IMR-90 (cell line): ENCODE measurements at regions not wholly inside any gene's neighbourhood (a gene's known extent, or its start where the extent isn't known, plus 50 kb on each side); places are given as distances from the start of the nearest gene placed in this dataset.

Source experiments
- ATAC-seq: fragments of 200-7000 bp; cut with Tn5 transposase; 2 replicates; pipeline ENCODE4 v1.9.1; 2020; ENCODE audit warnings: low read depth, mild to moderate bottlenecking, moderate library complexity
- BruUV-seq: library from RNA; stranded (reverse); fragments of 400-500 nt; replicated peaks from 2 replicates; lab custom pipeline; 2021; lab: Mats Ljungman, UMichigan
- CTCF ChIA-PET: fragments of 300-600 bp; formaldehyde crosslinking; extraction: SDS; loops from one replicate; lab custom pipeline; 2021; ENCODE audit warnings: antibody characterized with exemption; lab: Yijun Ruan, JAX
- POLR2A ChIA-PET: fragments of 300-600 bp; sonication (Branson Sonifier 250); formaldehyde crosslinking; loops from one replicate; lab custom pipeline; 2022; ENCODE audit warnings: antibody characterized with exemption; ENCODE audit not compliant: unreplicated experiment; lab: Charles Lee
- DNase-seq: peaks from one replicate; pipeline ENCODE4 v3.0.0; 2013
- H2AFZ ChIP-seq: replicated peaks from 2 replicates; pipeline ENCODE3; 2013; ENCODE audit warnings: low read length, mild to moderate bottlenecking; ENCODE audit not compliant: poor library complexity
- H2AK5ac ChIP-seq: 2 replicates; pipeline ENCODE4 v1.6.1; 2013; ENCODE audit warnings: low read depth, low read length, inconsistent platforms
- H2AK9ac ChIP-seq: replicated peaks from 2 replicates; pipeline ENCODE3; 2013; ENCODE audit warnings: mild to moderate bottlenecking, low read depth, low read length, moderate library complexity; ENCODE audit not compliant: poor library complexity
- H2BK120ac ChIP-seq: 2 replicates; pipeline ENCODE4 v1.6.1; 2013; ENCODE audit warnings: low read depth, low read length, inconsistent platforms
- H2BK15ac ChIP-seq: 3 replicates; pipeline ENCODE4 v1.6.1; 2013; ENCODE audit warnings: low read depth, low read length, inconsistent platforms
- H2BK20ac ChIP-seq: 2 replicates; pipeline ENCODE4 v1.6.1; 2013; ENCODE audit warnings: low read depth, mild to moderate bottlenecking, inconsistent platforms, low read length, moderate library complexity
- H2BK5ac ChIP-seq: 2 replicates; pipeline ENCODE4 v1.6.1; 2013; ENCODE audit warnings: mild to moderate bottlenecking, low read depth, low read length, inconsistent platforms; ENCODE audit not compliant: poor library complexity, severe bottlenecking
- H3K14ac ChIP-seq: replicated peaks from 2 replicates; pipeline ENCODE4 v1.6.1; 2013; ENCODE audit warnings: low read depth, low read length, inconsistent platforms
- H3K18ac ChIP-seq: 2 replicates; pipeline ENCODE4 v1.6.1; 2013; ENCODE audit warnings: low read depth, low read length, control low read depth
- H3K23ac ChIP-seq: 2 replicates; pipeline ENCODE4 v1.6.1; 2013; ENCODE audit warnings: low read depth, low read length, inconsistent platforms
- H3K27ac ChIP-seq: 2 replicates; pipeline ENCODE4 v1.5.1; 2013; ENCODE audit warnings: mild to moderate bottlenecking, control low read depth, low read length; ENCODE audit not compliant: insufficient read depth
- H3K27me3 ChIP-seq: 2 replicates; pipeline ENCODE4 v1.6.1; 2013; ENCODE audit warnings: low read length; ENCODE audit not compliant: control insufficient read depth, insufficient read depth
- H3K36me3 ChIP-seq: 2 replicates; pipeline ENCODE4 v1.6.1; 2013; ENCODE audit warnings: low read length, mixed read lengths; ENCODE audit not compliant: control insufficient read depth, insufficient read depth
- H3K4ac ChIP-seq: 2 replicates; pipeline ENCODE4 v1.6.1; 2013; ENCODE audit warnings: low read depth, low read length, inconsistent platforms
- H3K4me1 ChIP-seq: 2 replicates; pipeline ENCODE4 v1.6.1; 2013; ENCODE audit warnings: low read length, mixed read lengths; ENCODE audit not compliant: control insufficient read depth, insufficient read depth
- H3K4me2 ChIP-seq: 2 replicates; pipeline ENCODE4 v1.6.1; 2013; ENCODE audit warnings: low read depth, mild to moderate bottlenecking, control low read depth, low read length, moderate library complexity
- H3K4me3 ChIP-seq: 2 replicates; pipeline ENCODE4 v1.5.1; 2013; ENCODE audit warnings: low read depth, mild to moderate bottlenecking, control low read depth, low read length, moderate library complexity; ENCODE audit not compliant: insufficient read depth
- H3K56ac ChIP-seq: 2 replicates; pipeline ENCODE4 v1.6.1; 2013; ENCODE audit warnings: low read length, inconsistent platforms; ENCODE audit not compliant: insufficient read depth; ENCODE audit errors: extremely low read depth
- H3K79me1 ChIP-seq, 2 experiments: 2 replicates each; pipeline ENCODE4 v1.6.1; 2013; ENCODE audit warnings: low read length in 2 of 2, inconsistent platforms in 1 of 2, low read depth in 1 of 2
- H3K9ac ChIP-seq: 2 replicates; pipeline ENCODE4 v1.6.1; 2013; ENCODE audit warnings: low read depth, low read length, control low read depth
- H3K9me1 ChIP-seq: 2 replicates; pipeline ENCODE4 v1.6.1; 2013; ENCODE audit warnings: low read length, inconsistent platforms; ENCODE audit not compliant: insufficient read depth
- H3K9me3 ChIP-seq: 2 replicates; pipeline ENCODE4 v1.6.1; 2013; ENCODE audit warnings: low read length; ENCODE audit not compliant: control insufficient read depth, insufficient read depth
- H4K20me1 ChIP-seq: 2 replicates; pipeline ENCODE4 v1.6.1; 2013; ENCODE audit warnings: low read length, inconsistent platforms; ENCODE audit not compliant: insufficient read depth
- H4K5ac ChIP-seq: 2 replicates; pipeline ENCODE4 v1.6.1; 2013; ENCODE audit warnings: mild to moderate bottlenecking, low read depth, low read length, control low read depth
- H4K8ac ChIP-seq, 2 experiments: 2 replicates each; pipeline ENCODE4 v1.6.1; 2013; ENCODE audit warnings: low read depth in 2 of 2, low read length in 2 of 2, control low read depth in 1 of 2, inconsistent platforms in 1 of 2
- H4K91ac ChIP-seq: 2 replicates; pipeline ENCODE4 v1.6.1; 2013; ENCODE audit warnings: low read depth, low read length, inconsistent platforms; ENCODE audit not compliant: insufficient read depth
- BHLHE40 ChIP-seq: fragments of 150-350 bp; IDR thresholded peaks from 2 replicates; pipeline ENCODE4 v1.6.1; 2016; ENCODE audit warnings: mild to moderate bottlenecking, low read depth, low read length
- CEBPB ChIP-seq: IDR thresholded peaks from 2 replicates; pipeline ENCODE4 v1.6.1; 2012; ENCODE audit warnings: low read depth, low read length, improper control_type of control experiment
- MAFK ChIP-seq: IDR thresholded peaks from 2 replicates; pipeline ENCODE4 v1.6.1; 2012; ENCODE audit warnings: low read depth, low read length, improper control_type of control experiment
- MAZ ChIP-seq: IDR thresholded peaks from 2 replicates; pipeline ENCODE4 v1.6.1; 2012; ENCODE audit warnings: low read depth, mild to moderate bottlenecking, low read length, improper control_type of control experiment, moderate library complexity, borderline replicate concordance
- MXI1 ChIP-seq: IDR thresholded peaks from 2 replicates; pipeline ENCODE4 v1.6.1; 2012; ENCODE audit warnings: low read depth, mild to moderate bottlenecking, low read length, moderate library complexity, borderline replicate concordance
- POLR2A ChIP-seq: IDR thresholded peaks from 2 replicates; pipeline ENCODE4 v1.6.1; 2012; ENCODE audit warnings: mild to moderate bottlenecking, low read depth, low read length
- SMC3 ChIP-seq: fragments of 150-350 bp; IDR thresholded peaks from 2 replicates; pipeline ENCODE4 v1.6.1; 2016; ENCODE audit warnings: low read depth, mild to moderate bottlenecking, antibody characterized with exemption, low read length, moderate library complexity
- WGBS, 2 experiments: methylation state at CpG; one replicate each; pipeline versions ENCODE4 v1.1.5 to v1.1.7; 2013; ENCODE audit warnings: missing lambda C conversion rate in 2 of 2; ENCODE audit not compliant: insufficient read length in 1 of 2; ENCODE audit errors: extremely low coverage in 2 of 2; 5-methylcytosine and 5-hydroxymethylcytosine counted together
- dilution Hi-C: fragments of 300-500 bp; cut with HindIII; formaldehyde crosslinking; loops from one replicate; pipeline ENCODE4 v1.14.3; 2018; ENCODE audit warnings: low sequenced_read_pairs; ENCODE audit not compliant: unreplicated experiment
- in situ Hi-C: fragments of 300-500 bp; cut with MboI; formaldehyde crosslinking; loops from 3 replicates; pipeline ENCODE4 v1.14.3; 2019; ENCODE audit warnings: low sequenced_read_pairs, inconsistent platforms, mixed read lengths
- intact Hi-C: fragments of 100-400 bp; cut with micrococcal nuclease; formaldehyde crosslinking; loops from 2 replicates; pipeline ENCODE4 v1.10.0; 2022
- TF ChIP-seq, protein P1 (sequence below): conservative IDR thresholded peaks from 2 replicates; pipeline ENCODE4 v1.5.1; 2012; ENCODE audit warnings: mild to moderate bottlenecking, low read depth, low read length, improper control_type of control experiment

DNA sequence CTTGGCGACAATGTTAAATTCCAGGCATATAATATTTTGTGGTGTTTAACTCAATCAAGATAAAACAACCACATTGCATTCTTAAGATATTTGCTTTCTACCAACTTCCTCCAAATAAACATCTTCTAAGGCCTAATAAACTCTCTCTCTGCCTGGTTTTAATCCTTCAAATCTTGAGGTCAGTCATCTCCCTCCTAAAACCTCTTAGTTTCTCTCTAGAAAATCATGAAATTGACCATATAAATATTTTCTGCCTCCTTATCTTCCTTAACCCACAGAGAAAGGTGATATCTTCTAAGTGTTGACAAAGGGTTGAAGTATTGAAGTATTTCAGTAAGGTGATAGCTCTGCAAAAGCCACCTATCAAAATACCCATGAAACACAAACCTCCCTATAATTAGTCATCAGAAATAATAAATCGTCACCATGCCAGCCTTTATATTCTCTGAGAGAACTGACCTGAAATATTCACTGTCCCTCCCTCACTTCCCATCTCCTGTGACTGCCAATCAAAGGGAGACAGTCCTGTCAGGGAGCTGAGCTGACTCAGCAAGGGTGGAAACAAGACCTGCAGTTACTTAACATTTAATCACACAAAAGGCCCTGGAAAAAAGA lies 1261.1 kb downstream of the ROBO1 start:
- no peak overlapping the region for H2AFZ ChIP-seq
- in situ Hi-C loops (no loop called here), dilution Hi-C loops (no loop called here), intact Hi-C loops (no loop called here)
- no peak overlapping the region for H4K5ac ChIP-seq
- ATAC-seq: peak; percentile 24; the same call in 1 of the 2 replicates
- H3K4me3 ChIP-seq: no peak overlapping the region
- H3K9ac ChIP-seq: no peak overlapping the region
- H4K20me1 ChIP-seq: no peaks in the 10 kb centered on the region
- no peaks in the 10 kb centered on the region for H3K36me3 ChIP-seq
- H3K14ac ChIP-seq: no peak overlapping the region
- 20% methylated on average over 1 of the region's 2 CpGs; no CpG with 5 or more reads in 1 of the 2 experiments for WGBS, 2 experiments
- no peak overlapping the region for H2BK20ac ChIP-seq
- H3K18ac ChIP-seq: no peak overlapping the region
- H3K56ac ChIP-seq: no peak overlapping the region
- no peak overlapping the region for H2AK9ac ChIP-seq
- H4K8ac ChIP-seq: no peak overlapping the region
- no peak overlapping the region for H3K4me2 ChIP-seq
- H3K23ac ChIP-seq: no peak overlapping the region
- H3K27me3 ChIP-seq: no peaks in the 10 kb centered on the region
- H2BK15ac ChIP-seq: no peak overlapping the region
- no peak overlapping the region for H2BK5ac ChIP-seq
- DNase-seq: no peak
- H3K4me1 ChIP-seq: no peaks in the 10 kb centered on the region
- no peak overlapping the region for H2AK5ac ChIP-seq
- no peaks in the 10 kb centered on the region for H3K9me1 ChIP-seq
- no peak overlapping the region for H3K27ac ChIP-seq
- POLR2A ChIA-PET: no interaction called here
- TF ChIP-seq, protein P1, sequence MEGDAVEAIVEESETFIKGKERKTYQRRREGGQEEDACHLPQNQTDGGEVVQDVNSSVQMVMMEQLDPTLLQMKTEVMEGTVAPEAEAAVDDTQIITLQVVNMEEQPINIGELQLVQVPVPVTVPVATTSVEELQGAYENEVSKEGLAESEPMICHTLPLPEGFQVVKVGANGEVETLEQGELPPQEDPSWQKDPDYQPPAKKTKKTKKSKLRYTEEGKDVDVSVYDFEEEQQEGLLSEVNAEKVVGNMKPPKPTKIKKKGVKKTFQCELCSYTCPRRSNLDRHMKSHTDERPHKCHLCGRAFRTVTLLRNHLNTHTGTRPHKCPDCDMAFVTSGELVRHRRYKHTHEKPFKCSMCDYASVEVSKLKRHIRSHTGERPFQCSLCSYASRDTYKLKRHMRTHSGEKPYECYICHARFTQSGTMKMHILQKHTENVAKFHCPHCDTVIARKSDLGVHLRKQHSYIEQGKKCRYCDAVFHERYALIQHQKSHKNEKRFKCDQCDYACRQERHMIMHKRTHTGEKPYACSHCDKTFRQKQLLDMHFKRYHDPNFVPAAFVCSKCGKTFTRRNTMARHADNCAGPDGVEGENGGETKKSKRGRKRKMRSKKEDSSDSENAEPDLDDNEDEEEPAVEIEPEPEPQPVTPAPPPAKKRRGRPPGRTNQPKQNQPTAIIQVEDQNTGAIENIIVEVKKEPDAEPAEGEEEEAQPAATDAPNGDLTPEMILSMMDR: no peak
- TF ChIP-seq MXI1 (no peak), MAFK (no peak), MAZ (no peak), BHLHE40 (no peak), SMC3 (no peak), CEBPB (no peak), POLR2A (no peak)
- no peak overlapping the region for H2BK120ac ChIP-seq
- H3K4ac ChIP-seq: no peak overlapping the region
- no peak overlapping the region for H4K91ac ChIP-seq
- CTCF ChIA-PET: no interaction called here
- H3K9me3 ChIP-seq: no peaks in the 10 kb centered on the region
- BruUV-seq: no TSS peak
- H3K79me1 ChIP-seq: no peaks in the 10 kb centered on the region
